ENCODE measurements at regions not wholly inside any gene's neighbourhood (a gene's known extent, or its start where the extent isn't known, plus 50 kb on each side); places are given as distances from the start of the nearest gene placed in this dataset.

DNA sequence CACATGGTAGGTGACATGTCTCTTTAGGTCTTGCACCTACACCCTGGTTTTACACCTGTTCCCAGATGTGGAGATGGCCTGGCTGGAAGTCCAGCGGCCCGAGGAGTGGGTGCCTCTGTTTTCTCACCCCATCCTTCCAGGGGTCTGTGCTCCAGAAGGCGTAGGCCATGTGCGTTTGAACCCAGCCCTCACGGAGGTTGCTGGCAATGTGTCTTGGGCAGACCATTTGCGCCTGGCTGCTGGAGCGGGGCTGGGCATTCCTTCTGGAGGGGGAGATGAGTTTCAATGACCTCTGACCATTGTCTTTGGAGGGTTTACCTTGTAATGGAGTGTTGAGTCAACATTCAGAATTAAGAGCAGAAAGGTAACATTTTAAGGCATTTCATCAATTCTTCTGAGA lies 54.8 kb upstream of the ZNF536 start:
- no peaks in the 10 kb centered on the region for H3K36me3 Mint-ChIP-seq
- no peak overlapping the region for H3K27ac Mint-ChIP-seq
- DNase-seq (ENCODE audit: low spot score in 2 of 2, unreplicated experiment in 2 of 2), result no peak
- no peaks in the 10 kb centered on the region for H3K27me3 Mint-ChIP-seq (ENCODE audit: low read depth)
- H3K4me3 Mint-ChIP-seq, result no peak overlapping the region
- H3K9me3 Mint-ChIP-seq, result peaks cover 14% of the 10 kb centered on the region
- no peaks in the 10 kb centered on the region for H3K4me1 Mint-ChIP-seq
- TF ChIP-seq, protein P1, sequence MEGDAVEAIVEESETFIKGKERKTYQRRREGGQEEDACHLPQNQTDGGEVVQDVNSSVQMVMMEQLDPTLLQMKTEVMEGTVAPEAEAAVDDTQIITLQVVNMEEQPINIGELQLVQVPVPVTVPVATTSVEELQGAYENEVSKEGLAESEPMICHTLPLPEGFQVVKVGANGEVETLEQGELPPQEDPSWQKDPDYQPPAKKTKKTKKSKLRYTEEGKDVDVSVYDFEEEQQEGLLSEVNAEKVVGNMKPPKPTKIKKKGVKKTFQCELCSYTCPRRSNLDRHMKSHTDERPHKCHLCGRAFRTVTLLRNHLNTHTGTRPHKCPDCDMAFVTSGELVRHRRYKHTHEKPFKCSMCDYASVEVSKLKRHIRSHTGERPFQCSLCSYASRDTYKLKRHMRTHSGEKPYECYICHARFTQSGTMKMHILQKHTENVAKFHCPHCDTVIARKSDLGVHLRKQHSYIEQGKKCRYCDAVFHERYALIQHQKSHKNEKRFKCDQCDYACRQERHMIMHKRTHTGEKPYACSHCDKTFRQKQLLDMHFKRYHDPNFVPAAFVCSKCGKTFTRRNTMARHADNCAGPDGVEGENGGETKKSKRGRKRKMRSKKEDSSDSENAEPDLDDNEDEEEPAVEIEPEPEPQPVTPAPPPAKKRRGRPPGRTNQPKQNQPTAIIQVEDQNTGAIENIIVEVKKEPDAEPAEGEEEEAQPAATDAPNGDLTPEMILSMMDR (IDR thresholded peaks at IDR 0.05; ENCODE audit: unreplicated experiment), result no peak

DNA sequence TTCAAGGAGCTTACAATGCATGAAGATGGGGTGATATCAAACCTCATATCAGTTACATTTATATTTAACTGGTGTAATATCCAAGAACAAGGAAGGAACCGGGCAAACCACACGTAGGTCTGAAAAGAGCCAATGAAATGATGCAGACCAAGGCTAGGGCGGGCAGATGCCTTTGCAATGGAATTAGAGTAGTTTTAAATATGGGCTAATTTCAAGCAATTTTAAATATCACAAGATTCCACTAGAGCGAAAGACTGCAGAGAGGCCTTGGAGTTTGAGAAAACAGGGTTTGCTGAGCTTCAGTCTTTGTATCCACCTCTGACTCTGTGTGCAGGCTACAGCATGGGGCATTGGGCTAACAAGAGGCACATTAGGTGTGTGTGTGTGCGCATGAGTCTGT lies 53.9 kb upstream of the ZNF536 start:
- TF ChIP-seq, protein P1 (IDR thresholded peaks at IDR 0.05; ENCODE audit: unreplicated experiment), result no peak
- DNase-seq (ENCODE audit: low spot score in 2 of 2, unreplicated experiment in 2 of 2), result no peak
- H3K4me1 Mint-ChIP-seq, result no peaks in the 10 kb centered on the region
- no peak overlapping the region for H3K4me3 Mint-ChIP-seq
- no peak overlapping the region for H3K27ac Mint-ChIP-seq
- peaks cover 14% of the 10 kb centered on the region for H3K9me3 Mint-ChIP-seq
- H3K27me3 Mint-ChIP-seq (ENCODE audit: low read depth), result no peaks in the 10 kb centered on the region
- no peaks in the 10 kb centered on the region for H3K36me3 Mint-ChIP-seq

DNA sequence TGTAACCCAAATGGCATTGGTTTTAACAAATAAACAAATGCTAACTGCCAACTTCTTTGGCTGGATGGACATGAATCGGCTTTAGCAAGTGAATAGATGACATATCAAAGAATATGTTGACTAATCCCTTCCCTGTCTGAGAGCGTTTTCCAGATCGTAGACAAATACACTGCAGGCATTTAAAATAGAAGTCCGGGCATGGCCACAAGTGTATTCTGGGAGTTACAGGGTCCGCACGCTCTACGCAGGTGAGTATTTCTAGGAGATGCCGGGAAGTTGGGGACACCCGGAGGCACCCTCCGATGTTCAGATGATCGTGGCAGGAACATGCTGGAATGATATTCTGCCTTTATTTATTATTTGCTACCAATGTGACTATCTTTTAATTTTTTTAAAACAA lies 53.2 kb upstream of the ZNF536 start:
- H3K27me3 Mint-ChIP-seq (ENCODE audit: low read depth), result no peaks in the 10 kb centered on the region
- DNase-seq (ENCODE audit: low spot score in 2 of 2, unreplicated experiment in 2 of 2), result no peak

DNA sequence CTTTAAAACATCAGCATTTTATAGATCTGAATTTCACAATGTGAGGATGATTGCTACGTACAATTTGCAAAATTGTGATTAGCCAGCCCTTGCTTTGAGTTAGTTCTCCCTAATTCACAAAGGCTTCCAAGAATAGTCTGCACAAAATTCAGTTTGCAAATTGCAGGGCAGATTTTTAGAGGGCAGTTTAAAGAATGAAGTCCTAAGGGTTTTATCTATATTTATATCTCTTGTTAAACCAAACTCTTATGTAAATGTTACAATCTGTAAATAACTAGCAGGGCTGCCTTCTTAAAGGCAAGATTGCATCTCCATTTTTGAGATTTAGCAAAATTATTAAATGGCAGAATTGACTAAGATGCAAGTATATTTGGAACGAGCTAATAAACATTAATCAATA lies 52.8 kb upstream of the ZNF536 start:
- Mint-ChIP-seq H3K27me3 (ENCODE audit: low read depth) (no peaks in the 10 kb centered on the region), H3K36me3 (no peaks in the 10 kb centered on the region), H3K9me3 (peaks cover 14% of the 10 kb centered on the region)

More for the DNA sequence above, 53.2 kb upstream of the ZNF536 start:
- TF ChIP-seq, protein P1 (IDR thresholded peaks at IDR 0.05; ENCODE audit: unreplicated experiment), result no peak
- H3K9me3 Mint-ChIP-seq, result peaks cover 14% of the 10 kb centered on the region
- H3K36me3 Mint-ChIP-seq, result no peaks in the 10 kb centered on the region
- H3K27ac Mint-ChIP-seq, result no peak overlapping the region
- H3K4me3 Mint-ChIP-seq, result no peak overlapping the region
- H3K4me1 Mint-ChIP-seq, result no peaks in the 10 kb centered on the region

DNA sequence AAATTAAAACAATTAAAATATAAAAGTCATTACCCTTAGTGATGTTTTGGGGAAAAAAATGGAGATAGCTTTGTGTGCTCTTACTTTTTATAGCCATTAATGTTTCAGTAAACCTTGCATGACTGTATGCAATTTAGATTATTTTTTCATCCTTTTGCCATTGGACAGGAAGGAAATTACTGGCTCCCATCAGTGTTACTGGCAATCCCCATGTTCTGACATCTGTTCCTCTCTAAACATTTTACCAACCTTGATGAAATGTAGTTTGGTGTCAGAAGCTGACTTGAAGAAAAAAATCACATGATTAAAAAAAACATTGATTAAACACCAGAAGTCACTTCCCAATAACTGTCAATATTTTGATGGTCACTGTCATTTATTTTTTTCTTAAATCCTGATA lies 52.3 kb upstream of the ZNF536 start:
- TF ChIP-seq, protein P1 (IDR thresholded peaks at IDR 0.05; ENCODE audit: unreplicated experiment), result no peak
- no peak overlapping the region for H3K4me3 Mint-ChIP-seq
- no peak for DNase-seq (ENCODE audit: low spot score in 2 of 2, unreplicated experiment in 2 of 2)

More for the DNA sequence above, 52.8 kb upstream of the ZNF536 start:
- Mint-ChIP-seq H3K4me1 (no peaks in the 10 kb centered on the region), H3K4me3 (no peak overlapping the region), H3K27ac (no peak overlapping the region)
- DNase-seq (ENCODE audit: low spot score in 2 of 2, unreplicated experiment in 2 of 2), result no peak
- TF ChIP-seq, protein P1 (IDR thresholded peaks at IDR 0.05; ENCODE audit: unreplicated experiment), result no peak

DNA sequence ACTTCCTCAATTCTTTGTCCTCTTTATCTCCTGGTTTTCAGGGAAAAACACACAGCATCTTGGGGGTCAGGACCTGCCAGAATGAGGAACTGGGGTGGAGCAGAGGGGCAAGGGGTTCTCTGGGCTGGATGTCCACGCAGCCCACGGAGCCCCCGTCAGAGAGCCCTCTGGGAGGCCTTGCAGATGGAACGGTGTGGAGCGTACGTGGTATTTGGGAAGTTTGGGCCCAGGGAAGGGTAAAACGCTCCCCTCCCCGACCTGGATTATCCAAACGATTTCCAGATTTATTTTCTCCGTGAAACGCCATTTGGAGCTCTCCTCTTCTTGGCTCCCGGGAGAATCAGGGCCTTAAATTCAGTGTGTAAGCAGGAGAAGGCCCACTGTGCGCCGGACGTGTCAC lies 51.7 kb upstream of the ZNF536 start:
- Mint-ChIP-seq H3K27ac (peak overlapping the region; percentile 64), H3K36me3 (no peaks in the 10 kb centered on the region), H3K4me1 (no peaks in the 10 kb centered on the region), H3K9me3 (peaks cover 9% of the 10 kb centered on the region), H3K27me3 (ENCODE audit: low read depth) (no peaks in the 10 kb centered on the region), H3K4me3 (no peak overlapping the region)
- DNase-seq (ENCODE audit: low spot score in 2 of 2, unreplicated experiment in 2 of 2), result no peak
- TF ChIP-seq, protein P1 (IDR thresholded peaks at IDR 0.05; ENCODE audit: unreplicated experiment), result no peak

More for the DNA sequence above, 52.3 kb upstream of the ZNF536 start:
- Mint-ChIP-seq H3K36me3 (no peaks in the 10 kb centered on the region), H3K27me3 (ENCODE audit: low read depth) (no peaks in the 10 kb centered on the region), H3K27ac (no peak overlapping the region), H3K4me1 (no peaks in the 10 kb centered on the region), H3K9me3 (peaks cover 14% of the 10 kb centered on the region)

Measured in mesothelial cell of epicardium (in vitro differentiated cells).